Neural progenitor cell (in vitro differentiated cells): ENCODE measurements at regions not wholly inside any gene's neighbourhood (a gene's known extent, or its start where the extent isn't known, plus 50 kb on each side); places are given as distances from the start of the nearest gene placed in this dataset.

ENCODE experiments used
- EZH2phosphoT487 ChIP-seq: fragments of 200-600 bp; sonication (generic); IDR thresholded peaks from 2 replicates; pipeline ENCODE4 v1.6.1; 2017; ENCODE audit warnings: antibody characterized with exemption
- TF ChIP-seq, protein P1 (sequence below): fragments of 200-600 bp; sonication (generic); IDR thresholded peaks from 2 replicates; pipeline ENCODE4 v1.5.1; 2017; ENCODE audit warnings: antibody characterized with exemption, mild to moderate bottlenecking

DNA sequence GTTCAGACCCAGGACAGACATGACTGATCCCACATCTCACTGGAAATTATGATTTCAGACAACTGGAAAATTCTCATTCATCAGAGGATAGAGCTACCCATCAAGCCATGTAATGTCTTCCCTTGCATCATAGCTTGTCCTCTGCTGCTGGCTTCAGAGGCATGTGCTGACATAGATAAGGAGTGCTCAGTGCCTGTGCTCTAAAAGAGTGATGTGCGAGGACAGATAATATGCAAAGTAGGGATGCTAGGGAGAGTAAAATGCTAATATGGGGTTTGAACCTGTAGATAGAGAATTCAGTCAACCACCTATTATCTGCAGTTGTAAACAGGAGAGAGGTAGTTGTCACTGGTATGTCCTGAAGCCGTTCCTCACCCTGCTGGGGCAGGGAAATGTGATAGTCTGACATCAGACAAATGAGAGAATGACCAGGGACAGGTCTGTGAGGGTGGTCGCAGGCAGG lies 349.7 kb upstream of the CCL2 start:
- no peak for TF ChIP-seq EZH2phosphoT487
- TF ChIP-seq, protein P1, sequence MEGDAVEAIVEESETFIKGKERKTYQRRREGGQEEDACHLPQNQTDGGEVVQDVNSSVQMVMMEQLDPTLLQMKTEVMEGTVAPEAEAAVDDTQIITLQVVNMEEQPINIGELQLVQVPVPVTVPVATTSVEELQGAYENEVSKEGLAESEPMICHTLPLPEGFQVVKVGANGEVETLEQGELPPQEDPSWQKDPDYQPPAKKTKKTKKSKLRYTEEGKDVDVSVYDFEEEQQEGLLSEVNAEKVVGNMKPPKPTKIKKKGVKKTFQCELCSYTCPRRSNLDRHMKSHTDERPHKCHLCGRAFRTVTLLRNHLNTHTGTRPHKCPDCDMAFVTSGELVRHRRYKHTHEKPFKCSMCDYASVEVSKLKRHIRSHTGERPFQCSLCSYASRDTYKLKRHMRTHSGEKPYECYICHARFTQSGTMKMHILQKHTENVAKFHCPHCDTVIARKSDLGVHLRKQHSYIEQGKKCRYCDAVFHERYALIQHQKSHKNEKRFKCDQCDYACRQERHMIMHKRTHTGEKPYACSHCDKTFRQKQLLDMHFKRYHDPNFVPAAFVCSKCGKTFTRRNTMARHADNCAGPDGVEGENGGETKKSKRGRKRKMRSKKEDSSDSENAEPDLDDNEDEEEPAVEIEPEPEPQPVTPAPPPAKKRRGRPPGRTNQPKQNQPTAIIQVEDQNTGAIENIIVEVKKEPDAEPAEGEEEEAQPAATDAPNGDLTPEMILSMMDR: no peak
